Endothelial cell of umbilical vein (primary cell): ENCODE measurements at regions not wholly inside any gene's neighbourhood (a gene's known extent, or its start where the extent isn't known, plus 50 kb on each side); places are given as distances from the start of the nearest gene placed in this dataset.

Experiments used
- BruUV-seq: library from RNA; stranded (reverse); fragments of 400-500 nt; replicated peaks from 2 replicates; lab custom pipeline; 2021; lab: Mats Ljungman, UMichigan
- CTCF ChIA-PET: fragments of 300-600, 350-600 bp; sonication (Branson Sonifier 250); formaldehyde crosslinking; loops from one replicate; lab custom pipeline; 2021; ENCODE audit warnings: antibody characterized with exemption, inconsistent platforms; lab: Charles Lee
- POLR2A ChIA-PET: fragments of 300-600, 350-600 bp; sonication (Branson Sonifier 250); formaldehyde crosslinking; loops from one replicate; lab custom pipeline; 2021; ENCODE audit warnings: antibody characterized with exemption, inconsistent platforms; lab: Charles Lee
- DNase-seq: peaks from one replicate; pipeline ENCODE4 v3.0.0-alpha.2; 2011; ENCODE audit warnings: low read depth, low spot score
- FAIRE-seq: peaks from 2 replicates; lab custom pipeline; 2011; peaks lifted over from hg19 to GRCh38; lab: Jason Lieb, UNC
- H2AFZ ChIP-seq: 2 replicates; pipeline ENCODE4 v1.6.0; 2012; ENCODE audit warnings: low read depth, low read length, control low read depth, inconsistent platforms
- H3K27ac ChIP-seq: 2 replicates; pipeline ENCODE4 v1.5.1; 2011; ENCODE audit warnings: low read depth, mild to moderate bottlenecking, control low read depth, low read length, moderate library complexity; ENCODE audit not compliant: insufficient read depth
- H3K27me3 ChIP-seq, 2 experiments: 2 replicates each; pipeline versions ENCODE4 v1.6.0 to v1.6.1; 2011; ENCODE audit warnings: low read length in 2 of 2, mixed read lengths in 1 of 2; ENCODE audit not compliant: control insufficient read depth in 2 of 2, insufficient read depth in 2 of 2
- H3K36me3 ChIP-seq, 2 experiments: 2 replicates in 1 of 2; 3 replicates in 1 of 2; pipeline ENCODE4 v1.5.1; 2011; ENCODE audit warnings: low read length in 2 of 2, mild to moderate bottlenecking in 1 of 2, moderate library complexity in 1 of 2; ENCODE audit not compliant: control insufficient read depth in 2 of 2, insufficient read depth in 2 of 2; ENCODE audit errors: extremely low read depth in 1 of 2
- H3K4me1 ChIP-seq: 3 replicates; pipeline ENCODE4 v1.5.1; 2011; ENCODE audit warnings: mild to moderate bottlenecking, low read length; ENCODE audit not compliant: control insufficient read depth, insufficient read depth; ENCODE audit errors: extremely low read depth
- H3K4me2 ChIP-seq: 2 replicates; pipeline ENCODE4 v1.6.1; 2011; ENCODE audit warnings: low read length, control low read depth, mixed read lengths; ENCODE audit not compliant: insufficient read depth
- H3K4me3 ChIP-seq, 3 experiments: fragments of 200-600 bp in 1 of 3; sonication (generic), shearing (Covaris generic) in 1 of 3; replicated peaks in 1 of 3; 2 replicates each; pipeline ENCODE4 v1.5.1; 2011 to 2016; ENCODE audit warnings: control low read depth in 3 of 3, low read length in 3 of 3, mild to moderate bottlenecking in 2 of 3, inconsistent platforms in 1 of 3, low read depth in 1 of 3, moderate library complexity in 1 of 3; ENCODE audit not compliant: insufficient read depth in 1 of 3
- H3K79me2 ChIP-seq: 2 replicates; pipeline ENCODE4 v1.6.0; 2012; ENCODE audit warnings: low read length, inconsistent platforms; ENCODE audit not compliant: control insufficient read depth, insufficient read depth
- H3K9ac ChIP-seq: replicated peaks from 2 replicates; pipeline ENCODE3; 2011; ENCODE audit warnings: low read length, control low read depth; ENCODE audit not compliant: insufficient read depth; ENCODE audit errors: extremely low read depth
- H3K9me1 ChIP-seq: replicated peaks from 3 replicates; pipeline ENCODE4 v1.6.0; 2011; ENCODE audit warnings: mild to moderate bottlenecking, low read length; ENCODE audit not compliant: control insufficient read depth, insufficient read depth; ENCODE audit errors: extremely low read depth
- H3K9me3 ChIP-seq: replicated peaks from 2 replicates; pipeline ENCODE4 v1.5.1; 2012; ENCODE audit warnings: low read length, inconsistent platforms; ENCODE audit not compliant: control insufficient read depth, insufficient read depth
- H4K20me1 ChIP-seq: replicated peaks from 2 replicates; pipeline ENCODE3; 2011; ENCODE audit warnings: mild to moderate bottlenecking, low read length; ENCODE audit not compliant: control insufficient read depth, insufficient read depth; ENCODE audit errors: extremely low read depth
- CTCF ChIP-seq, 2 donors: IDR thresholded peaks; 1 replicate in 1 of 2; 2 replicates in 1 of 2; pipeline ENCODE4 v1.5.1; 2011; ENCODE audit warnings: low read length in 2 of 2, mild to moderate bottlenecking in 2 of 2, moderate library complexity in 2 of 2, control low read depth in 1 of 2, inconsistent platforms in 1 of 2, low read depth in 1 of 2; ENCODE audit not compliant: insufficient read depth in 1 of 2; ENCODE audit errors: extremely low read depth in 1 of 2
- EZH2 ChIP-seq: IDR thresholded peaks from 2 replicates; pipeline ENCODE4 v1.6.1; 2012; ENCODE audit warnings: borderline replicate concordance, low read depth, mild to moderate bottlenecking, moderate library complexity, low read length, inconsistent platforms; ENCODE audit not compliant: severe bottlenecking
- FOS ChIP-seq: IDR thresholded peaks from 2 replicates; pipeline ENCODE4 v1.6.1; 2011; ENCODE audit warnings: mild to moderate bottlenecking, low read length, moderate library complexity, borderline replicate concordance; ENCODE audit not compliant: insufficient read depth
- GATA2 ChIP-seq: IDR thresholded peaks from 2 replicates; pipeline ENCODE4 v1.7.0; 2011; ENCODE audit warnings: low read depth, mild to moderate bottlenecking, moderate library complexity, mixed read lengths, low read length; ENCODE audit not compliant: insufficient read length, insufficient read depth
- JUN ChIP-seq: IDR thresholded peaks from 2 replicates; pipeline ENCODE4 v1.6.1; 2011; ENCODE audit warnings: borderline replicate concordance, low read depth; ENCODE audit not compliant: insufficient read length, insufficient read depth
- MAX ChIP-seq: IDR thresholded peaks from 2 replicates; pipeline ENCODE4 v1.6.1; 2011; ENCODE audit not compliant: insufficient read depth, insufficient read length
- MYC ChIP-seq: IDR thresholded peaks from one replicate; pipeline ENCODE4 v1.6.1; 2011; ENCODE audit warnings: mild to moderate bottlenecking, low read depth, low read length
- POLR2A ChIP-seq: IDR thresholded peaks from 2 replicates; pipeline ENCODE4 v1.6.1; 2012; ENCODE audit warnings: low read depth, mild to moderate bottlenecking, control low read depth, low read length
- POLR2AphosphoS5 ChIP-seq: IDR thresholded peaks from 2 replicates; pipeline ENCODE4 v1.6.1; 2012; ENCODE audit warnings: low read depth, mild to moderate bottlenecking, control low read depth, low read length, moderate library complexity; ENCODE audit not compliant: insufficient read depth
- dilution Hi-C: fragments of 300-500 bp; cut with MboI; formaldehyde crosslinking; loops from one replicate; pipeline ENCODE4 v1.15.0; 2019; ENCODE audit warnings: low sequenced_read_pairs; ENCODE audit not compliant: extremely low pct_ligation_motif_present
- intact Hi-C: fragments of 100-400 bp; cut with micrococcal nuclease; formaldehyde crosslinking; loops from one replicate; pipeline ENCODE4 v1.10.0; 2022

- ChIA-PET POLR2A (no interaction called here), CTCF (no interaction called here)
- Histone ChIP-seq H2AFZ (no peak overlapping the region), H3K36me3 (no peaks in the 10 kb centered on the region), H4K20me1 (no peaks in the 10 kb centered on the region), H3K4me1 (no peaks in the 10 kb centered on the region), H3K4me2 (no peak overlapping the region), H3K9me3 (no peaks in the 10 kb centered on the region), H3K27ac (no peak overlapping the region), H3K9ac (no peak overlapping the region), H3K9me1 (no peaks in the 10 kb centered on the region), H3K79me2 (no peaks in the 10 kb centered on the region), H3K4me3 (no peak overlapping the region), H3K27me3 (no peaks in the 10 kb centered on the region)
- no TSS peak for BruUV-seq
- intact Hi-C loops: no loop called here
- no peak for DNase-seq
- dilution Hi-C loops: no loop called here
- no peak for TF ChIP-seq POLR2AphosphoS5
- no peak for TF ChIP-seq EZH2
- TF ChIP-seq POLR2A: no peak
- no peak for TF ChIP-seq CTCF (IDR thresholded peaks at IDR 0.05; ENCODE audit: extremely low read depth in 1 of 2, insufficient read depth in 1 of 2, low read depth in 1 of 2, low read length in 2 of 2)
- TF ChIP-seq MYC: no peak
- TF ChIP-seq MAX: no peak
- no peak for TF ChIP-seq JUN
- no peak for FAIRE-seq
These were observed 234.0 kb downstream of the ACTR3 start for GRCh38 chr2:114123925-114124324.

DNA sequence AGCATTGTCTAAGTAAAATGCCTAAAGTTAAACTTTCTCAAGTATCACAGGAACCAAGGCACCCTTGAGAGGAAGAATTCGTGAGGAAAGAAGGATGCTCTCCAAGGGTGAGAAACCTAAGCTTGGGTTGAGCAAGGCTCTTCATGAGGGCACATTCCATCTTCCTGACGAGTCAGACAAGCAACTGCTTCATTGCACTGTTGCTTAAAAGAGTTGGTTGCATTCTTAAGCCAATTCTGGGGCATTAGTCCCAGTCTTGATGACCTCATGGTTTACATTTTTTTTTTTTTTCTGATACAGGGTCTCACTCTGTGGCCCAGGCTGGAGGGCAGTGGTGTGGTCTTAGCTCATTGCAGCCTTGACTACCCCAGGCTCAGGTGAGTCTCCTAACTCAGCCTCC is 237.5 kb downstream of the ACTR3 start:
- Histone ChIP-seq H3K36me3 (no peaks in the 10 kb centered on the region), H3K79me2 (no peaks in the 10 kb centered on the region), H3K4me1 (no peaks in the 10 kb centered on the region), H4K20me1 (no peaks in the 10 kb centered on the region), H2AFZ (no peak overlapping the region), H3K27ac (no peak overlapping the region), H3K9me1 (no peaks in the 10 kb centered on the region), H3K4me3 (no peak overlapping the region), H3K4me2 (no peak overlapping the region), H3K9me3 (no peaks in the 10 kb centered on the region), H3K9ac (no peak overlapping the region), H3K27me3 (no peaks in the 10 kb centered on the region)
- intact Hi-C loops (no loop called here), dilution Hi-C loops (no loop called here)
- TF ChIP-seq POLR2AphosphoS5 (no peak), EZH2 (no peak), JUN (no peak), POLR2A (no peak), MAX (no peak), FOS (no peak), GATA2 (no peak), MYC (no peak), CTCF (IDR thresholded peaks at IDR 0.05; ENCODE audit: extremely low read depth in 1 of 2, insufficient read depth in 1 of 2, low read depth in 1 of 2, low read length in 2 of 2) (no peak)
- FAIRE-seq: no peak
- DNase-seq: no peak
- no TSS peak for BruUV-seq
- CTCF ChIA-PET: no interaction called here
- POLR2A ChIA-PET: no interaction called here
